GM23338 (cell line): ENCODE measurements at regions not wholly inside any gene's neighbourhood (a gene's known extent, or its start where the extent isn't known, plus 50 kb on each side); places are given as distances from the start of the nearest gene placed in this dataset.

Experiments
- EZH2 ChIP-seq: fragments of 200-600 bp; sonication (generic); IDR thresholded peaks from one replicate; pipeline ENCODE4 v1.8.0; 2017; ENCODE audit warnings: antibody characterized with exemption, mild to moderate bottlenecking, low read depth; ENCODE audit not compliant: unreplicated experiment
- EZH2phosphoT487 ChIP-seq: fragments of 200-600 bp; sonication (generic); IDR thresholded peaks from one replicate; pipeline ENCODE4 v1.8.1; 2018; ENCODE audit warnings: antibody characterized with exemption; ENCODE audit not compliant: unreplicated experiment
- POLR2AphosphoS5 ChIP-seq: IDR thresholded peaks from 2 replicates; pipeline ENCODE4 v1.6.1; 2016; ENCODE audit warnings: antibody characterized with exemption, low read depth
- ZNF331 ChIP-seq: fragments of 250-450 bp; sonication (Bioruptor Pico); IDR thresholded peaks from 2 replicates; pipeline ENCODE4 v1.5.0; 2020; ENCODE audit warnings: low read depth, mild to moderate bottlenecking, moderate library complexity
- TF ChIP-seq, protein P1 (sequence below), 2 experiments: fragments of 200-600 bp in 1 of 2; sonication (generic) in 1 of 2; conservative IDR thresholded peaks; 2 replicates each; pipeline versions ENCODE4 v1.5.1 to v1.6.1; 2016 to 2017; ENCODE audit warnings: antibody characterized with exemption in 2 of 2, low read depth in 2 of 2, mild to moderate bottlenecking in 2 of 2, moderate library complexity in 1 of 2
- TF ChIP-seq, protein P2 (sequence below): IDR thresholded peaks from 2 replicates; pipeline ENCODE4 v1.6.1; 2016; ENCODE audit warnings: antibody characterized with exemption
- TF ChIP-seq, protein P3 (sequence below): IDR thresholded peaks from one replicate; pipeline ENCODE4 v1.6.1; 2018; ENCODE audit warnings: antibody characterized with exemption; ENCODE audit not compliant: unreplicated experiment

DNA sequence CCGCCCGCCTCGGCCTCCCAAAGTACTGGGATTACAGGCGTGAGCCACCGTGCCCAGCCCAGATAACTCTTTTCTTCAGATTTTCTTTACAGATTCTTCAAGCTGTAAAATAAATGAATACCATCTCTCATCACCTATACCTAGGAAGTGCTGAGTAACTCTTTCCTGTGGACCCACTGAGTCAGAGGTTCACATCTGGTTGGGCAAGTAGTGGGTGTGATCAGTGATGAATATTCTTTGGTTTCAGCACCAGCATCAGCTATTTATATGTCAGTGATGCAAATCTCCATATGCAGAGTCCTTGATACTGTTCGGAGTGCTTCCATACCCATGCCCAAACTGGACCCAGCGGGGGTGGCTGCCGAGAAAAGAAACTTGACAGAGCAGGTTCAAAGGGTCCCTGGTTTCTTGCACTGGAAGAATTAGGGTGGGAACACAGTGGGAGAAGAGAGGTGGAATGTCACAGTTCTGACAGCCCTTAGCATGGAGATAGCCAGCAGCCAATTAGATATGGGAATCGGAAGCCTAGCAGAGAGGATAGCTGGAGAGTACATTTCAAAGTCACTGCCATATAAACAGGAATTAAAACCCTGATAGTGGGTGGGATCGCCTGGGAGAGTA lies 64.9 kb upstream of the DDR1 start:
- TF ChIP-seq POLR2AphosphoS5 (no peak), EZH2phosphoT487 (no peak), EZH2 (no peak), ZNF331 (CRISPR knock-in tag) (no peak)
- TF ChIP-seq, protein P1, sequence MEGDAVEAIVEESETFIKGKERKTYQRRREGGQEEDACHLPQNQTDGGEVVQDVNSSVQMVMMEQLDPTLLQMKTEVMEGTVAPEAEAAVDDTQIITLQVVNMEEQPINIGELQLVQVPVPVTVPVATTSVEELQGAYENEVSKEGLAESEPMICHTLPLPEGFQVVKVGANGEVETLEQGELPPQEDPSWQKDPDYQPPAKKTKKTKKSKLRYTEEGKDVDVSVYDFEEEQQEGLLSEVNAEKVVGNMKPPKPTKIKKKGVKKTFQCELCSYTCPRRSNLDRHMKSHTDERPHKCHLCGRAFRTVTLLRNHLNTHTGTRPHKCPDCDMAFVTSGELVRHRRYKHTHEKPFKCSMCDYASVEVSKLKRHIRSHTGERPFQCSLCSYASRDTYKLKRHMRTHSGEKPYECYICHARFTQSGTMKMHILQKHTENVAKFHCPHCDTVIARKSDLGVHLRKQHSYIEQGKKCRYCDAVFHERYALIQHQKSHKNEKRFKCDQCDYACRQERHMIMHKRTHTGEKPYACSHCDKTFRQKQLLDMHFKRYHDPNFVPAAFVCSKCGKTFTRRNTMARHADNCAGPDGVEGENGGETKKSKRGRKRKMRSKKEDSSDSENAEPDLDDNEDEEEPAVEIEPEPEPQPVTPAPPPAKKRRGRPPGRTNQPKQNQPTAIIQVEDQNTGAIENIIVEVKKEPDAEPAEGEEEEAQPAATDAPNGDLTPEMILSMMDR (conservative IDR thresholded peaks at IDR 0.05; ENCODE audit: low read depth in 2 of 2) = no peak
- TF ChIP-seq, protein P2, sequence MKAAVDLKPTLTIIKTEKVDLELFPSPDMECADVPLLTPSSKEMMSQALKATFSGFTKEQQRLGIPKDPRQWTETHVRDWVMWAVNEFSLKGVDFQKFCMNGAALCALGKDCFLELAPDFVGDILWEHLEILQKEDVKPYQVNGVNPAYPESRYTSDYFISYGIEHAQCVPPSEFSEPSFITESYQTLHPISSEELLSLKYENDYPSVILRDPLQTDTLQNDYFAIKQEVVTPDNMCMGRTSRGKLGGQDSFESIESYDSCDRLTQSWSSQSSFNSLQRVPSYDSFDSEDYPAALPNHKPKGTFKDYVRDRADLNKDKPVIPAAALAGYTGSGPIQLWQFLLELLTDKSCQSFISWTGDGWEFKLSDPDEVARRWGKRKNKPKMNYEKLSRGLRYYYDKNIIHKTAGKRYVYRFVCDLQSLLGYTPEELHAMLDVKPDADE = no peak
- TF ChIP-seq, protein P3, sequence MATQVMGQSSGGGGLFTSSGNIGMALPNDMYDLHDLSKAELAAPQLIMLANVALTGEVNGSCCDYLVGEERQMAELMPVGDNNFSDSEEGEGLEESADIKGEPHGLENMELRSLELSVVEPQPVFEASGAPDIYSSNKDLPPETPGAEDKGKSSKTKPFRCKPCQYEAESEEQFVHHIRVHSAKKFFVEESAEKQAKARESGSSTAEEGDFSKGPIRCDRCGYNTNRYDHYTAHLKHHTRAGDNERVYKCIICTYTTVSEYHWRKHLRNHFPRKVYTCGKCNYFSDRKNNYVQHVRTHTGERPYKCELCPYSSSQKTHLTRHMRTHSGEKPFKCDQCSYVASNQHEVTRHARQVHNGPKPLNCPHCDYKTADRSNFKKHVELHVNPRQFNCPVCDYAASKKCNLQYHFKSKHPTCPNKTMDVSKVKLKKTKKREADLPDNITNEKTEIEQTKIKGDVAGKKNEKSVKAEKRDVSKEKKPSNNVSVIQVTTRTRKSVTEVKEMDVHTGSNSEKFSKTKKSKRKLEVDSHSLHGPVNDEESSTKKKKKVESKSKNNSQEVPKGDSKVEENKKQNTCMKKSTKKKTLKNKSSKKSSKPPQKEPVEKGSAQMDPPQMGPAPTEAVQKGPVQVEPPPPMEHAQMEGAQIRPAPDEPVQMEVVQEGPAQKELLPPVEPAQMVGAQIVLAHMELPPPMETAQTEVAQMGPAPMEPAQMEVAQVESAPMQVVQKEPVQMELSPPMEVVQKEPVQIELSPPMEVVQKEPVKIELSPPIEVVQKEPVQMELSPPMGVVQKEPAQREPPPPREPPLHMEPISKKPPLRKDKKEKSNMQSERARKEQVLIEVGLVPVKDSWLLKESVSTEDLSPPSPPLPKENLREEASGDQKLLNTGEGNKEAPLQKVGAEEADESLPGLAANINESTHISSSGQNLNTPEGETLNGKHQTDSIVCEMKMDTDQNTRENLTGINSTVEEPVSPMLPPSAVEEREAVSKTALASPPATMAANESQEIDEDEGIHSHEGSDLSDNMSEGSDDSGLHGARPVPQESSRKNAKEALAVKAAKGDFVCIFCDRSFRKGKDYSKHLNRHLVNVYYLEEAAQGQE = no peak
